B cell (primary cell): ENCODE measurements at regions not wholly inside any gene's neighbourhood (a gene's known extent, or its start where the extent isn't known, plus 50 kb on each side); places are given as distances from the start of the nearest gene placed in this dataset.
"Not testable (repeated sequence)": the region's sequence is repeated elsewhere in the genome, so short reads cannot be mapped to it uniquely, and the experiment has no call there.

Source experiments
- ATAC-seq: fragments of 200-7000 bp; cut with Tn5 transposase; one replicate; pipeline ENCODE4 v1.10.0; 2021; ENCODE audit warnings: low read depth, mild to moderate bottlenecking, moderate number of reproducible peaks, moderate library complexity
- CTCF ChIA-PET: fragments of 350-600 bp; sonication (Branson Sonifier 250); formaldehyde crosslinking; loops from one replicate; lab custom pipeline; 2021; ENCODE audit warnings: antibody characterized with exemption, inconsistent platforms; lab: Charles Lee
- POLR2A ChIA-PET: fragments of 350-600 bp; sonication (Branson Sonifier 250); formaldehyde crosslinking; loops from one replicate; lab custom pipeline; 2021; ENCODE audit warnings: antibody characterized with exemption; lab: Charles Lee
- DNase-seq: peaks from one replicate; pipeline ENCODE4 v3.0.0; 2013
- H2AFZ ChIP-seq: 2 replicates; pipeline ENCODE4 v1.6.1; 2012; ENCODE audit warnings: mild to moderate bottlenecking, low read depth, low read length; ENCODE audit not compliant: insufficient read depth, poor library complexity, severe bottlenecking
- H3K27ac ChIP-seq, 2 donors: 1 replicate in 1 of 2; 2 replicates in 1 of 2; pipeline ENCODE4 v1.5.1; 2012 to 2013; ENCODE audit warnings: low read length in 2 of 2, mild to moderate bottlenecking in 2 of 2, moderate library complexity in 1 of 2
- H3K27me3 ChIP-seq, 4 experiments: fragments of 200-600 bp in 1 of 4; sonication (generic) in 1 of 4; replicated peaks in 1 of 4; 1 replicate in 2 of 4; 2 replicates in 2 of 4; pipeline versions ENCODE4 v1.6.1 to v1.7.0; 2013 to 2016; ENCODE audit warnings: low read length in 3 of 4, mild to moderate bottlenecking in 2 of 4, mixed read lengths in 1 of 4, moderate library complexity in 1 of 4; ENCODE audit not compliant: insufficient read depth in 4 of 4, control insufficient read depth in 3 of 4; ENCODE audit errors: control extremely low read depth in 1 of 4
- H3K36me3 ChIP-seq, 2 experiments: replicated peaks in 1 of 2; 1 replicate in 1 of 2; 2 replicates in 1 of 2; pipeline versions ENCODE4 v1.6.1 to v1.7.1; 2013; ENCODE audit warnings: low read length in 1 of 2; ENCODE audit not compliant: insufficient read depth in 2 of 2, control insufficient read depth in 1 of 2; ENCODE audit errors: control extremely low read depth in 1 of 2, extremely low read depth in 1 of 2
- H3K4me1 ChIP-seq, 2 donors: fragments of 200-600 bp in 1 of 2; sonication (generic) in 1 of 2; 1 replicate in 1 of 2; 2 replicates in 1 of 2; pipeline versions ENCODE4 v1.5.1 to v1.6.1; 2013 to 2017; ENCODE audit warnings: low read length in 2 of 2; ENCODE audit not compliant: control insufficient read depth in 2 of 2, insufficient read depth in 2 of 2
- H3K4me2 ChIP-seq: replicated peaks from 2 replicates; pipeline ENCODE3; 2012; ENCODE audit warnings: mild to moderate bottlenecking, low read depth, low read length; ENCODE audit not compliant: poor library complexity, severe bottlenecking
- H3K4me3 ChIP-seq, 5 experiments: fragments of 200-600 bp in 1 of 5; sonication (generic) in 1 of 5; 1 replicate in 3 of 5; 2 replicates in 2 of 5; pipeline versions ENCODE4 v1.5.1 to v1.7.0; 2011 to 2016; ENCODE audit warnings: low read length in 4 of 5, mild to moderate bottlenecking in 4 of 5, low read depth in 2 of 5, control low read depth in 1 of 5, moderate library complexity in 1 of 5; ENCODE audit not compliant: insufficient read depth in 1 of 5; ENCODE audit errors: control extremely low read depth in 1 of 5, extremely low read depth in 1 of 5
- H3K79me2 ChIP-seq: fragments of 200-600 bp; sonication (generic); one replicate; pipeline ENCODE4 v1.6.0; 2016; ENCODE audit warnings: low read length; ENCODE audit not compliant: control insufficient read depth, insufficient read depth
- H3K9ac ChIP-seq: fragments of 200-600 bp; sonication (generic); 2 replicates; pipeline ENCODE4 v1.6.1; 2017; ENCODE audit warnings: mild to moderate bottlenecking, low read length, moderate library complexity
- H3K9me3 ChIP-seq, 3 donors: one replicate each; pipeline versions ENCODE4 v1.6.1 to v1.7.1; 2013; ENCODE audit warnings: low read length in 2 of 3; ENCODE audit not compliant: control insufficient read depth in 2 of 3, insufficient read depth in 1 of 3; ENCODE audit errors: control extremely low read depth in 1 of 3
- H4K20me1 ChIP-seq: 2 replicates; pipeline ENCODE4 v1.6.0; 2012; ENCODE audit warnings: mild to moderate bottlenecking, low read length; ENCODE audit not compliant: insufficient read depth, control insufficient read depth, poor library complexity, severe bottlenecking
- H3K27ac Mint-ChIP-seq: one replicate; pipeline ENCODE4 v1.8.0; 2021; ENCODE audit warnings: mixed read lengths
- H3K27me3 Mint-ChIP-seq: one replicate; pipeline ENCODE4 v1.8.0; 2021; ENCODE audit warnings: mixed read lengths
- H3K4me1 Mint-ChIP-seq: one replicate; pipeline ENCODE4 v1.8.0; 2021; ENCODE audit warnings: mixed read lengths
- H3K4me3 Mint-ChIP-seq: one replicate; pipeline ENCODE4 v1.8.0; 2021; ENCODE audit warnings: mixed read lengths
- H3K9me3 Mint-ChIP-seq: one replicate; pipeline ENCODE4 v1.8.0; 2022; ENCODE audit warnings: mixed read lengths; ENCODE audit not compliant: insufficient read depth
- EZH2 ChIP-seq: IDR thresholded peaks from 2 replicates; pipeline ENCODE4 v1.6.1; 2012; ENCODE audit warnings: borderline replicate concordance, low read depth, mild to moderate bottlenecking, moderate library complexity, low read length; ENCODE audit not compliant: insufficient read depth, poor library complexity, severe bottlenecking
- WGBS: methylation state at CpG from one replicate; pipeline ENCODE4 v1.1.5; 2013; ENCODE audit warnings: missing lambda C conversion rate; ENCODE audit not compliant: insufficient coverage; 5-methylcytosine and 5-hydroxymethylcytosine counted together
- intact Hi-C: fragments of 100-400 bp; cut with micrococcal nuclease; formaldehyde crosslinking; loops from one replicate; pipeline ENCODE4 v1.10.0; 2022
- TF ChIP-seq, protein P1 (sequence below): fragments of 200-600 bp; IDR thresholded peaks from one replicate; pipeline ENCODE4 v1.8.0; 2022; ENCODE audit warnings: antibody characterized with exemption, mild to moderate bottlenecking

DNA sequence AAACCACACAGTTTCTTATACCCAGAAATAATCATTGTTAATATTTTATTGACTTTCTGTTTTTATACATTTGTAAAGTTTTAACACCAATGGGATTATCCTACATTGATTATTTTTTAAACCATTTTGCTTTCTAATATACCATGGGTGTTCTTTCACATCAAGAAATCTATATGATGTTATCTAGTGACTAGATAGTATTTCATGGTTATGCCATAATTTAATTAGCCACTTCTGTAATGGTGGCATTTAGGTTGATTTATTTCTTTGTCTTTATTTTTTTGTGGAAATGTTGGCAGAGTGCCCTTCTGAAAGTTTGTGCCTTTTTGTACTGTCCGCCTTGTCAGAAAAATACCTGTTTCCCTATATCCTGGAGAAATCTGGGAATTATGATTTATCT, 193.3 kb downstream of the CEP135 start:
- WGBS = no CpG with 5 or more reads among the region's 1 CpG
- CTCF ChIA-PET = no interaction called here

DNA sequence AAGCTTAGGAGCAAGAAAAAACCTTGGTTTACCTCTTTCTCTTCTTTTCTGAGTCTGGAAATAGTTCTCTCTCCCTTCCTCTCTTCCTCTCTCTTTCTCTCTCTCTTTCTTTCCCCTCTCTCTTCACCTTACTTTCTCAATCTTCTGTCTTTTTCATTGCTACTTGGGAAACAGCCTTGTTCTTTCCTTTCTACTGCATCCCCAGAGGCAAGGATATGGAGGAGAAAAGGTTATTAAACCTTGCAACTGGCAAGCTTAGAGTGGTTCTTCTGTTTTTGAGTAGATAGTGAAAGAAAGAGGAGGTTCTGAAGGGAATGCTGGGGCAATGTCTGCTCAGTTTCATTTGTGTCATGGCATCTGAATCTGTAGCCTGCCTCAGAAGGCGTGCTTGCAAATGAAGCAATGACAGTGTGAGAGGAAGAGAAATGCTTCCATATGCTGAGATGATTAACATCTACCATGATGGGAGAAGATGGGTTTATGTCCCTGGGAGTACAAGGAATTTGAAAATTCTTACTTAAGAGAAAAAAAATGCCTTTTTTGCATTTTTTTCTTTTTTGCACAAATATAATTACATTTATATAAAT, 190.6 kb downstream of the CEP135 start:
- intact Hi-C loops = no loop called here
- ChIA-PET CTCF (interaction anchor here (1.4 kb wide), 1 partner anchor 8 kb away, joined by 3 read pairs; no protein-coding TSS in a partner anchor), POLR2A (no interaction called here)
- Histone ChIP-seq H3K4me2 (no peak overlapping the region), H3K9ac (no peak overlapping the region), H3K79me2 (no peaks in the 10 kb centered on the region), H3K27me3 (no peaks in the 10 kb centered on the region), H3K27ac (no peak overlapping the region), H4K20me1 (no peaks in the 10 kb centered on the region), H3K4me3 (no peak overlapping the region), H2AFZ (no peak overlapping the region), H3K4me1 (no peaks in the 10 kb centered on the region), H3K36me3 (no peaks in the 10 kb centered on the region), H3K9me3 (no peaks in the 10 kb centered on the region)
- 80% methylated on average over 1 of the region's 1 CpG for WGBS
- ATAC-seq (no peak), DNase-seq (no peak)
- H3K9me3 Mint-ChIP-seq = no peaks in the 10 kb centered on the region
- H3K4me3 Mint-ChIP-seq = no peak overlapping the region
- TF ChIP-seq, protein P1, sequence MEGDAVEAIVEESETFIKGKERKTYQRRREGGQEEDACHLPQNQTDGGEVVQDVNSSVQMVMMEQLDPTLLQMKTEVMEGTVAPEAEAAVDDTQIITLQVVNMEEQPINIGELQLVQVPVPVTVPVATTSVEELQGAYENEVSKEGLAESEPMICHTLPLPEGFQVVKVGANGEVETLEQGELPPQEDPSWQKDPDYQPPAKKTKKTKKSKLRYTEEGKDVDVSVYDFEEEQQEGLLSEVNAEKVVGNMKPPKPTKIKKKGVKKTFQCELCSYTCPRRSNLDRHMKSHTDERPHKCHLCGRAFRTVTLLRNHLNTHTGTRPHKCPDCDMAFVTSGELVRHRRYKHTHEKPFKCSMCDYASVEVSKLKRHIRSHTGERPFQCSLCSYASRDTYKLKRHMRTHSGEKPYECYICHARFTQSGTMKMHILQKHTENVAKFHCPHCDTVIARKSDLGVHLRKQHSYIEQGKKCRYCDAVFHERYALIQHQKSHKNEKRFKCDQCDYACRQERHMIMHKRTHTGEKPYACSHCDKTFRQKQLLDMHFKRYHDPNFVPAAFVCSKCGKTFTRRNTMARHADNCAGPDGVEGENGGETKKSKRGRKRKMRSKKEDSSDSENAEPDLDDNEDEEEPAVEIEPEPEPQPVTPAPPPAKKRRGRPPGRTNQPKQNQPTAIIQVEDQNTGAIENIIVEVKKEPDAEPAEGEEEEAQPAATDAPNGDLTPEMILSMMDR = no peak
- no peak for TF ChIP-seq EZH2
- peaks cover 7% of the 10 kb centered on the region for H3K27me3 Mint-ChIP-seq
- H3K27ac Mint-ChIP-seq = no peak overlapping the region
- no peaks in the 10 kb centered on the region for H3K4me1 Mint-ChIP-seq

More for the DNA sequence above, 193.3 kb downstream of the CEP135 start:
- no peaks in the 10 kb centered on the region for H3K79me2 ChIP-seq
- intact Hi-C loops = no loop called here
- POLR2A ChIA-PET = no interaction called here
- no peaks in the 10 kb centered on the region for H3K9me3 ChIP-seq
- Mint-ChIP-seq H3K27me3 (peaks cover 7% of the 10 kb centered on the region), H3K4me3 (no peak overlapping the region), H3K9me3 (no peaks in the 10 kb centered on the region), H3K27ac (no peak overlapping the region), H3K4me1 (no peaks in the 10 kb centered on the region)
- no peaks in the 10 kb centered on the region for H3K4me1 ChIP-seq
- DNase-seq = no peak
- no peak for TF ChIP-seq EZH2
- TF ChIP-seq, protein P1 = no peak
- no peak overlapping the region for H3K9ac ChIP-seq
- no peak overlapping the region for H3K27ac ChIP-seq
- H3K4me3 ChIP-seq = no peak overlapping the region
- no peaks in the 10 kb centered on the region for H3K36me3 ChIP-seq
- no peaks in the 10 kb centered on the region for H3K27me3 ChIP-seq
- no peak overlapping the region for H2AFZ ChIP-seq
- no peaks in the 10 kb centered on the region for H4K20me1 ChIP-seq
- no peak overlapping the region for H3K4me2 ChIP-seq
- no peak for ATAC-seq

GRCh38 chr4:56134834-56135233, 186.1 kb downstream of the CEP135 start:
- DNase-seq, intact Hi-C loops: not testable (repeated sequence)
- POLR2A ChIA-PET = interaction anchor here (0.7 kb wide), 1 partner anchor 21 kb away, joined by 4 read pairs; no protein-coding TSS in a partner anchor

More at GRCh38 chr4:56134834-56135233, 186.1 kb downstream of the CEP135 start:
- CTCF ChIA-PET, H3K4me1 ChIP-seq, H4K20me1 ChIP-seq, H3K36me3 ChIP-seq, H3K9ac ChIP-seq, H2AFZ ChIP-seq, H3K4me2 ChIP-seq, H3K4me1 Mint-ChIP-seq, H3K4me3 ChIP-seq, H3K4me3 Mint-ChIP-seq, H3K9me3 Mint-ChIP-seq, H3K27me3 Mint-ChIP-seq, H3K79me2 ChIP-seq, ATAC-seq, H3K27me3 ChIP-seq, H3K27ac ChIP-seq, H3K9me3 ChIP-seq, H3K27ac Mint-ChIP-seq: not testable (repeated sequence)
- WGBS = 100% methylated on average over 5 of the region's 8 CpGs
